ENCODE measurements at regions not wholly inside any gene's neighbourhood (a gene's known extent, or its start where the extent isn't known, plus 50 kb on each side); places are given as distances from the start of the nearest gene placed in this dataset.

DNA sequence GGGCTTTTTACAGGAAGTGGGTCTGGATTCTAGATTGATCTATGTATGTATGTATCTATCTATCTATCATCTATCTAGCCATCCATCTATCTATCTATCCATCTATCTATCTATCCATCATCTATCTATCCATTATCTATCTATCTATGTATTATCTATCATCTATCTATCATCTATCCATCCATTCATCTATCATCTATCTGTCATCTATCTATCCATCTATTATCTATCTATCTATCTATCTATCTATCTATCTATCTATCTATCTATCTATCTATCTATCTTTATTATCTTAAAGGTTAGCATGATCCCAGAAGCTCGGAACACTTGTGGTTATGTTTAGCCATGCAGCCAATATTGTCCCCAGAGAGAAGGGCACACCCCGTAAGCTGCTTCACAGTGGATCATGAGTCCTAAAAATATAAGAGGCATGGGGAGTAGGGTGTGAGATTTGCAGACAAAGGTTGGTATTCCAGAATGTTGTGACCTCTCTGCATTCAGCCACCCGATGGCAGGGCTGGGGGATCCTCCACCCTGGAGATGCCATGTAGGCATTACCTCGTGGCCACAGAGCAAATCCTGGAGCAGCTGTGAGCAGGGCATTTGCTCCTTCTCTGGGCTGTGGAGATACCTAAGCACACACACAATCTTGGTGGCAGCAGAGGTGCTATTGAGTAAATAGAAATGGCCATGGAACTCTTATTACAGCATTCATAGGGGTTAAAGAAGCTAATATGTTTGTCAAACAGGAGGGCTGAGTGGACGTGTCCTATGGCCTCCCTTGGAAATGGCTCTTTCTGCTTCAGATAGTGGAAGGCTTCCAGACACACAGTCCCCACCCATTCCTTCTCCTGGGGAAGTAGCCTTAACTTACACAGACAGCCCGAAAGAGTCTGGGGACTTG is 310.0 kb upstream of the TSHZ3 start:
- Histone ChIP-seq H2AFZ (ENCODE audit: low read length) (no peak overlapping the region), H3K9me3 (ENCODE audit: low read depth, low read length) (no peaks in the 10 kb centered on the region), H3K79me2 (ENCODE audit: insufficient read depth, low read length) (no peaks in the 10 kb centered on the region), H3K27ac (ENCODE audit: low read depth, low read length) (no peak overlapping the region), H3K4me1 (ENCODE audit: insufficient read depth, low read length) (no peaks in the 10 kb centered on the region), H4K20me1 (ENCODE audit: insufficient read depth, low read length) (no peaks in the 10 kb centered on the region), H3K27me3 (ENCODE audit: insufficient read depth, low read length) (no peaks in the 10 kb centered on the region), H3K36me3 (ENCODE audit: insufficient read depth, low read length) (no peaks in the 10 kb centered on the region), H3K4me2 (ENCODE audit: insufficient read depth, low read length) (no peak overlapping the region), H3K4me3 (ENCODE audit: insufficient read depth, low read length) (no peak overlapping the region)
- TF ChIP-seq, protein P1, sequence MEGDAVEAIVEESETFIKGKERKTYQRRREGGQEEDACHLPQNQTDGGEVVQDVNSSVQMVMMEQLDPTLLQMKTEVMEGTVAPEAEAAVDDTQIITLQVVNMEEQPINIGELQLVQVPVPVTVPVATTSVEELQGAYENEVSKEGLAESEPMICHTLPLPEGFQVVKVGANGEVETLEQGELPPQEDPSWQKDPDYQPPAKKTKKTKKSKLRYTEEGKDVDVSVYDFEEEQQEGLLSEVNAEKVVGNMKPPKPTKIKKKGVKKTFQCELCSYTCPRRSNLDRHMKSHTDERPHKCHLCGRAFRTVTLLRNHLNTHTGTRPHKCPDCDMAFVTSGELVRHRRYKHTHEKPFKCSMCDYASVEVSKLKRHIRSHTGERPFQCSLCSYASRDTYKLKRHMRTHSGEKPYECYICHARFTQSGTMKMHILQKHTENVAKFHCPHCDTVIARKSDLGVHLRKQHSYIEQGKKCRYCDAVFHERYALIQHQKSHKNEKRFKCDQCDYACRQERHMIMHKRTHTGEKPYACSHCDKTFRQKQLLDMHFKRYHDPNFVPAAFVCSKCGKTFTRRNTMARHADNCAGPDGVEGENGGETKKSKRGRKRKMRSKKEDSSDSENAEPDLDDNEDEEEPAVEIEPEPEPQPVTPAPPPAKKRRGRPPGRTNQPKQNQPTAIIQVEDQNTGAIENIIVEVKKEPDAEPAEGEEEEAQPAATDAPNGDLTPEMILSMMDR (IDR thresholded peaks at IDR 0.05; ENCODE audit: extremely low read depth, low read depth, low read length) = no peak
- DNase-seq (ENCODE audit: insufficient read length, low spot score, missing footprints) = no peak

DNA sequence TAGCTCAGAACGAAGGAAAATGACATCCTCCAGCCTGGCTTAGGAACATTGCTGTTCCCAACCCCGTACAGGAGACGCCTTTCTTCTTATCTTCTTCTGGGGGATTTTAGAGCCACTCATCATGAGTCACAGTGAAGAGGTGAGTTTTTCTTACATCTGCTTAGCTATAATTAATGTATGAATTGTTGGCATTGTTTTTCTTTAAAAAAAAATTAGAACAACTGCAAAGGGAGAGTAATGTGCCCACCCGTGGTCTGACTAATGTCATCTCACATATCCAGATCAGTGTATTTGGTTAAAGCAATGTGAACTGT is 310.6 kb upstream of the TSHZ3 start:
- no peak for DNase-seq (ENCODE audit: insufficient read length, low spot score, missing footprints)
- no peaks in the 10 kb centered on the region for H3K27me3 ChIP-seq (ENCODE audit: insufficient read depth, low read length)
- no peak overlapping the region for H3K4me3 ChIP-seq (ENCODE audit: insufficient read depth, low read length)
- H3K9me3 ChIP-seq (ENCODE audit: low read depth, low read length) = no peaks in the 10 kb centered on the region
- TF ChIP-seq, protein P1 (IDR thresholded peaks at IDR 0.05; ENCODE audit: extremely low read depth, low read depth, low read length) = no peak
- H3K79me2 ChIP-seq (ENCODE audit: insufficient read depth, low read length) = no peaks in the 10 kb centered on the region
- H3K27ac ChIP-seq (ENCODE audit: low read depth, low read length) = no peak overlapping the region
- H3K36me3 ChIP-seq (ENCODE audit: insufficient read depth, low read length) = no peaks in the 10 kb centered on the region
- no peaks in the 10 kb centered on the region for H4K20me1 ChIP-seq (ENCODE audit: insufficient read depth, low read length)
- H3K4me2 ChIP-seq (ENCODE audit: insufficient read depth, low read length) = no peak overlapping the region
- H2AFZ ChIP-seq (ENCODE audit: low read length) = no peak overlapping the region
- no peaks in the 10 kb centered on the region for H3K4me1 ChIP-seq (ENCODE audit: insufficient read depth, low read length)

DNA sequence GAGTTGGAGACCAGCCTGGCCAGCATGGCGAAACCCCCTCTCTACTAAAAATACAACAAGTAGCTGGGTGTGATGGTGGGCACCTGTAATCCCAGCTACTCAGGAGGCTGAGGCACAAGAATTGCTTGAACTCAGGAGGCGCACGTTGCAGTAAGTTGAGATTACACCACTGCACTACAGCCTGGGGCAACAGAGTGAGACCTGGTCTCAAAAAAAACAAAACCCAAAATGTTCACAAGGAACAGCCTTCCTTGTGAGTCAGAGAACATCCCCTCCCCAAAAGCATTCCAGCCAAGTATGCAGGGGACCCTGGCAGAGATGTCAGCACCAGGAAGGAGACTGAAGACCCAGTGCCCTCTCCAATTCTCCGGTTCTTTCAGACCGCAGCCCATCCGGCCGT is 314.9 kb upstream of the TSHZ3 start:
- Histone ChIP-seq H3K9me3 (ENCODE audit: low read depth, low read length) (no peaks in the 10 kb centered on the region), H3K4me2 (ENCODE audit: insufficient read depth, low read length) (no peak overlapping the region), H3K27me3 (ENCODE audit: insufficient read depth, low read length) (no peaks in the 10 kb centered on the region), H3K27ac (ENCODE audit: low read depth, low read length) (no peak overlapping the region), H3K4me1 (ENCODE audit: insufficient read depth, low read length) (peaks cover 3% of the 10 kb centered on the region), H3K36me3 (ENCODE audit: insufficient read depth, low read length) (no peaks in the 10 kb centered on the region), H3K79me2 (ENCODE audit: insufficient read depth, low read length) (no peaks in the 10 kb centered on the region), H4K20me1 (ENCODE audit: insufficient read depth, low read length) (no peaks in the 10 kb centered on the region), H3K4me3 (ENCODE audit: insufficient read depth, low read length) (no peak overlapping the region), H2AFZ (ENCODE audit: low read length) (no peak overlapping the region)
- TF ChIP-seq, protein P1 (IDR thresholded peaks at IDR 0.05; ENCODE audit: extremely low read depth, low read depth, low read length) = no peak
- no peak for DNase-seq (ENCODE audit: insufficient read length, low spot score, missing footprints)

DNA sequence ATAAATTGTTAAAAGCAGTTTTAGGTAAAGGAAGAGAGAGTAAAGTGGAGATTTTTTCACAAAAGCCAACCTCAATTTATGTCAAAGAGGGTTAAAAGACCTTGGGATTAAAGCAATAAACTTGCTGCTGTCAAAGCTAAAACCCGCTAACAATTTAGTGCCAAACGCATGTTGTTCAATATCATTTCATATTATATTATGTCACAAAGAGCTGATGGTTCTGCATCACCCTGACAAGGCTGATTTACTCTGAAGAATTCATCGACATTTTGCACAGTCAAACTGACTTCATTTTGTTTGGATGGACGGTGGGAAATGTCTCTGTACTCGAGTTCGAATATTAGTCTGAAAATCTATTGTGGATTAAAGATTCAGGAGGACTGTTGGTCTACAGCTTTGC is 315.8 kb upstream of the TSHZ3 start:
- H3K4me3 ChIP-seq (ENCODE audit: insufficient read depth, low read length) = no peak overlapping the region
- TF ChIP-seq, protein P1 (IDR thresholded peaks at IDR 0.05; ENCODE audit: extremely low read depth, low read depth, low read length) = no peak
- H3K27me3 ChIP-seq (ENCODE audit: insufficient read depth, low read length) = no peaks in the 10 kb centered on the region

More for the DNA sequence above, 315.8 kb upstream of the TSHZ3 start:
- Histone ChIP-seq H3K4me1 (ENCODE audit: insufficient read depth, low read length) (peaks cover 3% of the 10 kb centered on the region), H3K79me2 (ENCODE audit: insufficient read depth, low read length) (no peaks in the 10 kb centered on the region), H3K27ac (ENCODE audit: low read depth, low read length) (no peak overlapping the region), H4K20me1 (ENCODE audit: insufficient read depth, low read length) (no peaks in the 10 kb centered on the region), H3K36me3 (ENCODE audit: insufficient read depth, low read length) (no peaks in the 10 kb centered on the region), H3K4me2 (ENCODE audit: insufficient read depth, low read length) (no peak overlapping the region), H3K9me3 (ENCODE audit: low read depth, low read length) (no peaks in the 10 kb centered on the region), H2AFZ (ENCODE audit: low read length) (no peak overlapping the region)
- no peak for DNase-seq (ENCODE audit: insufficient read length, low spot score, missing footprints)

All from osteoblast (primary cell).